Glutamatergic neuron (in vitro differentiated cells): ENCODE measurements at regions not wholly inside any gene's neighbourhood (a gene's known extent, or its start where the extent isn't known, plus 50 kb on each side); places are given as distances from the start of the nearest gene placed in this dataset.

Experiments
- DNase-seq: peaks from one replicate; pipeline ENCODE4 v3.0.0; 2022
- H3K27ac Mint-ChIP-seq: one replicate; pipeline ENCODE4 v1.8.0; 2020; ENCODE audit warnings: mild to moderate bottlenecking, mixed read lengths, inconsistent platforms; ENCODE audit not compliant: unreplicated experiment
- H3K27me3 Mint-ChIP-seq: one replicate; pipeline ENCODE4 v1.8.0; 2020; ENCODE audit warnings: mild to moderate bottlenecking, moderate library complexity, mixed read lengths, inconsistent platforms; ENCODE audit not compliant: unreplicated experiment
- H3K36me3 Mint-ChIP-seq: one replicate; pipeline ENCODE4 v1.8.0; 2020; ENCODE audit warnings: mild to moderate bottlenecking, mixed read lengths, inconsistent platforms; ENCODE audit not compliant: unreplicated experiment
- H3K4me1 Mint-ChIP-seq: one replicate; pipeline ENCODE4 v1.8.0; 2020; ENCODE audit warnings: mild to moderate bottlenecking, low read depth, mixed read lengths, inconsistent platforms; ENCODE audit not compliant: unreplicated experiment
- H3K4me3 Mint-ChIP-seq: one replicate; pipeline ENCODE4 v1.8.0; 2020; ENCODE audit warnings: mild to moderate bottlenecking, mixed read lengths, inconsistent platforms; ENCODE audit not compliant: unreplicated experiment
- H3K9me3 Mint-ChIP-seq: one replicate; pipeline ENCODE4 v1.8.0; 2020; ENCODE audit warnings: mild to moderate bottlenecking, moderate library complexity, mixed read lengths, inconsistent platforms; ENCODE audit not compliant: unreplicated experiment
- TF ChIP-seq, protein P1 (sequence below): fragments of 200-600 bp; sonication (generic); IDR thresholded peaks from one replicate; pipeline ENCODE4 v1.5.0; 2021; ENCODE audit not compliant: partially characterized antibody, unreplicated experiment

DNA sequence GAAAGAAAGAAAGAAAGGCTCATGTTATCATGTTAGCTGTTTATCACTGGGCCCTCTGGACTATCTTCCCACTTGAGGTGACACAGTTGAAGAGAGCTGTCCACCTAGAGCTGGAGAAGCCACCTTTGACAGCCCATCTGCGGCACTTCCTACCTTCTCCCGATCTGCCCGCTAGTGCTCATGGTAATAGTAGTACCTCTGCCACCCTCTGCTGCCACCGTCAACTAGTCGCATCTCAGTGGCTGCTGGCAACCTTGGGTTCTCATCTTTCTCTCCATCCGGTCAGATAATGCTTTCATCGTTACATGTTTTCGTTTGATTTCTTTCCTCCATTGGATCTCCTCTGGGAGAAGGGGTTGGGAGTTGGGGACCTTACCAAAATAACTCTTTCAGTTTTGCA is 63.2 kb upstream of the COPS8 start:
- TF ChIP-seq, protein P1, sequence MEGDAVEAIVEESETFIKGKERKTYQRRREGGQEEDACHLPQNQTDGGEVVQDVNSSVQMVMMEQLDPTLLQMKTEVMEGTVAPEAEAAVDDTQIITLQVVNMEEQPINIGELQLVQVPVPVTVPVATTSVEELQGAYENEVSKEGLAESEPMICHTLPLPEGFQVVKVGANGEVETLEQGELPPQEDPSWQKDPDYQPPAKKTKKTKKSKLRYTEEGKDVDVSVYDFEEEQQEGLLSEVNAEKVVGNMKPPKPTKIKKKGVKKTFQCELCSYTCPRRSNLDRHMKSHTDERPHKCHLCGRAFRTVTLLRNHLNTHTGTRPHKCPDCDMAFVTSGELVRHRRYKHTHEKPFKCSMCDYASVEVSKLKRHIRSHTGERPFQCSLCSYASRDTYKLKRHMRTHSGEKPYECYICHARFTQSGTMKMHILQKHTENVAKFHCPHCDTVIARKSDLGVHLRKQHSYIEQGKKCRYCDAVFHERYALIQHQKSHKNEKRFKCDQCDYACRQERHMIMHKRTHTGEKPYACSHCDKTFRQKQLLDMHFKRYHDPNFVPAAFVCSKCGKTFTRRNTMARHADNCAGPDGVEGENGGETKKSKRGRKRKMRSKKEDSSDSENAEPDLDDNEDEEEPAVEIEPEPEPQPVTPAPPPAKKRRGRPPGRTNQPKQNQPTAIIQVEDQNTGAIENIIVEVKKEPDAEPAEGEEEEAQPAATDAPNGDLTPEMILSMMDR: no peak
- H3K4me3 Mint-ChIP-seq: no peak overlapping the region
- DNase-seq: no peak
- no peaks in the 10 kb centered on the region for H3K9me3 Mint-ChIP-seq
- peaks cover 8% of the 10 kb centered on the region for H3K36me3 Mint-ChIP-seq
- H3K27ac Mint-ChIP-seq: no peak overlapping the region
- H3K27me3 Mint-ChIP-seq: no peaks in the 10 kb centered on the region
- no peaks in the 10 kb centered on the region for H3K4me1 Mint-ChIP-seq

DNA sequence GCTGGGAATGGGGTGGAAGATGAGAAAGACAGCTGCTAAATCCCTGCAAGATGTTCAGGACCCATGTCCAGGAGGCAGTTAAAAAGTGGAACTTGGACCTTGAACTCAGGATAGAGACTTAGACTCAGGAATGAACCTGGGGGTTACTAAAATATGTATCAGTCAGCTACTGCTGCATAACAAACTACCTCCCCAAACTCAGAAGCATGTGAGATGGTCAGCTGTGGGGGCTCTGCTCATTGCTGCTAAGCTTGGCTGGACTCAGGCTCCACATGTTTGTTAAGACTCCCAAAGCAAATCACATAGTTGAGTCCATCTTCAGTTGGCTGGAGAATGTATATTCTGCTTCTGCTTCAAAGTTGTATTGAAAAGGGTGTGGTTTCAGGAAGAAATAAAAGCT is 61.4 kb upstream of the COPS8 start:
- H3K4me1 Mint-ChIP-seq: no peaks in the 10 kb centered on the region
- H3K27me3 Mint-ChIP-seq: no peaks in the 10 kb centered on the region
- TF ChIP-seq, protein P1: no peak
- no peak overlapping the region for H3K4me3 Mint-ChIP-seq
- no peaks in the 10 kb centered on the region for H3K9me3 Mint-ChIP-seq
- H3K36me3 Mint-ChIP-seq: peaks cover 8% of the 10 kb centered on the region
- DNase-seq: no peak
- no peak overlapping the region for H3K27ac Mint-ChIP-seq

DNA sequence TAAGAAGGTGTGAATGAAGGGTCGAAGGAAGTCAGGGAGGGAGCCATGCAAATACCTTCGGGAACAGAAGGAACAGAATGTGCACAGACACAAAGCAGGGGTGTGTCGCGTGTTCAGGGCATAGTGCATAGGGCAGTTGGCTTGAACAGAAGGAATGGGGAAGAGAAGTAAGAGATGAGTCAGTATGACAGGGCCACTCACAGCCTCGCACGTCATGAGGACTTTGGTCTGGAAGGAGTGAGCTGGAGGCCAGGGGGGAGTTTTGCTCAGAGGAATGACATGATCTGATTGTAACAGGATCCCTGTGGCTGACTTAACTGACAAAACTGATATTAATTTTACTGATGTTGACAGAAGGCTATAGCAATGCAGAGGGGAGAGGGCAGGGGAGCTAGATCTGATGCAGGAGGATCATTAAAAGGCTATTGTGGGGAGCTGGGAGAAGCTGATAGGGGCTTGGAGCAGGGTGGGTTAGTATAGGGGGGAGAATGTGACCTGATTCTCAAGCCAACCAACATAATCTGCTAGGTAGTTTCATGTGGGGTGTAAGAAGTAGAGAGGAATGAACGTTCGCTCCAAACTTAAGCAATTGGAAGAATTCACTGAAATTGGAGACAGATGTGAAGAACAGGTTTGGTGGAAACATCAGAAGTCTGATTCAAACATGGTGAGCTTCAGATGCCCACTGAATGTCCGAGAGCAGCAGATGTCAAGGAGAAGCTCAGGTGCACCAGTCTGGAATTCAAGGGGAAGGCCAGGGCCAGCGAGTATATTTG is 60.4 kb upstream of the COPS8 start:
- Mint-ChIP-seq H3K27ac (no peak overlapping the region), H3K4me1 (no peaks in the 10 kb centered on the region), H3K27me3 (no peaks in the 10 kb centered on the region), H3K9me3 (no peaks in the 10 kb centered on the region), H3K36me3 (peaks cover 8% of the 10 kb centered on the region), H3K4me3 (no peak overlapping the region)
- DNase-seq: no peak
- TF ChIP-seq, protein P1: no peak

DNA sequence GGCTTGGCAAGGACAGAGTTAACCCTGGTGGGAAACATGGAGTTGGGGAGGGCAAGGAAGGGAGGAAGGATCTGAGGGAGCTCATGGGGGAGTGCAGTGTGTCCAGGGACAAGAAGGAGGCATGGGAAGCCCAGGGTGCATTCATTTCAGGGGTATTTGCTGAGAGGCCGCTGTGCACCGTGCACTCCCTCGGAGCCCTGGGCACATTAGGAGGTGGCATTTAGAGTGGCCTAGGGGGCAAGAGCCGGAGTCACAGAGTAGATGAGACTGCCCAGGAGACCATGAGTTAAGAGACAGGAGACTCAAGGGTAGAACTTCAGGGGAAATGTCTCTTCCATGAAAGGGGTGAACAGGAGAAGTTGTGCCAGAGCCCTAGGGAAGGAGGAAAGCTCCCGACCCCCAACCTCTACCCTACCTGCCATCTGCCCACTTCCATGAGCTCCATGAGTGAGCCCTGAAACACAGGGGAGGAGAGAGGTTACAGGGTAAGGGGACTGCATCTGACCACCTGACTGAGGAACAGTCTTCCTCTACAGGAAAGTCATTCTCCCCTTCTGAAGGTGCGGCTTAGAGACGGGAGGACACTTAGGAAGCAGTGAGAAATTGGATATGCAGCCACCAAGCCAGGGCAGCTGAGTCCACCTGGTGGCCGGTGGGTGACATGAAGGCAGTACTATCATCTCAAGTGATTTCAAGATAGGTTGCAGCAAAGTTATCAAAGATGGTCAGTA is 58.5 kb upstream of the COPS8 start:
- no peak overlapping the region for H3K27ac Mint-ChIP-seq
- no peaks in the 10 kb centered on the region for H3K4me1 Mint-ChIP-seq

More for the DNA sequence above, 58.5 kb upstream of the COPS8 start:
- Mint-ChIP-seq H3K4me3 (no peak overlapping the region), H3K36me3 (peaks cover 8% of the 10 kb centered on the region), H3K27me3 (no peaks in the 10 kb centered on the region), H3K9me3 (no peaks in the 10 kb centered on the region)
- TF ChIP-seq, protein P1: peak; percentile 87
- peak; percentile 81 for DNase-seq
